ENCODE measurements at regions not wholly inside any gene's neighbourhood (a gene's known extent, or its start where the extent isn't known, plus 50 kb on each side); places are given as distances from the start of the nearest gene placed in this dataset.

- TF ChIP-seq, protein P1, sequence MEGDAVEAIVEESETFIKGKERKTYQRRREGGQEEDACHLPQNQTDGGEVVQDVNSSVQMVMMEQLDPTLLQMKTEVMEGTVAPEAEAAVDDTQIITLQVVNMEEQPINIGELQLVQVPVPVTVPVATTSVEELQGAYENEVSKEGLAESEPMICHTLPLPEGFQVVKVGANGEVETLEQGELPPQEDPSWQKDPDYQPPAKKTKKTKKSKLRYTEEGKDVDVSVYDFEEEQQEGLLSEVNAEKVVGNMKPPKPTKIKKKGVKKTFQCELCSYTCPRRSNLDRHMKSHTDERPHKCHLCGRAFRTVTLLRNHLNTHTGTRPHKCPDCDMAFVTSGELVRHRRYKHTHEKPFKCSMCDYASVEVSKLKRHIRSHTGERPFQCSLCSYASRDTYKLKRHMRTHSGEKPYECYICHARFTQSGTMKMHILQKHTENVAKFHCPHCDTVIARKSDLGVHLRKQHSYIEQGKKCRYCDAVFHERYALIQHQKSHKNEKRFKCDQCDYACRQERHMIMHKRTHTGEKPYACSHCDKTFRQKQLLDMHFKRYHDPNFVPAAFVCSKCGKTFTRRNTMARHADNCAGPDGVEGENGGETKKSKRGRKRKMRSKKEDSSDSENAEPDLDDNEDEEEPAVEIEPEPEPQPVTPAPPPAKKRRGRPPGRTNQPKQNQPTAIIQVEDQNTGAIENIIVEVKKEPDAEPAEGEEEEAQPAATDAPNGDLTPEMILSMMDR (conservative IDR thresholded peaks at IDR 0.05 in 1 of 2, IDR thresholded peaks at IDR 0.05 in 1 of 2; ENCODE audit: low read depth in 1 of 2, low read length in 2 of 2) = no peak
- no peak for TF ChIP-seq EZH2 (IDR thresholded peaks at IDR 0.05; ENCODE audit: low read length, missing control alignments)
Measured at GRCh38 chr10:88097536-88097935, 234.1 kb downstream of the PTEN start.
